Osteoblast (primary cell): ENCODE measurements at regions not wholly inside any gene's neighbourhood (a gene's known extent, or its start where the extent isn't known, plus 50 kb on each side); places are given as distances from the start of the nearest gene placed in this dataset.

Experiments used
- DNase-seq: peaks from one replicate; pipeline ENCODE4 v3.0.0; 2011; ENCODE audit warnings: low spot score, mixed read lengths; ENCODE audit not compliant: insufficient read length; ENCODE audit errors: missing footprints
- H2AFZ ChIP-seq: 2 replicates; pipeline ENCODE4 v1.6.0; 2011; ENCODE audit warnings: mild to moderate bottlenecking, low read length
- H3K27ac ChIP-seq: 2 replicates; pipeline ENCODE4 v1.5.1; 2011; ENCODE audit warnings: mild to moderate bottlenecking, low read depth, low read length, moderate library complexity
- H3K27me3 ChIP-seq: 2 replicates; pipeline ENCODE4 v1.6.0; 2012; ENCODE audit warnings: mild to moderate bottlenecking, control low read depth, inconsistent platforms, low read length, moderate library complexity; ENCODE audit not compliant: insufficient read depth
- H3K36me3 ChIP-seq: 2 replicates; pipeline ENCODE4 v1.5.1; 2011; ENCODE audit warnings: mild to moderate bottlenecking, low read length, control low read depth, moderate library complexity; ENCODE audit not compliant: insufficient read depth
- H3K4me1 ChIP-seq: 2 replicates; pipeline ENCODE4 v1.5.1; 2011; ENCODE audit warnings: mild to moderate bottlenecking, low read length, control low read depth, moderate library complexity; ENCODE audit not compliant: insufficient read depth
- H3K4me2 ChIP-seq: 2 replicates; pipeline ENCODE4 v1.6.0; 2011; ENCODE audit warnings: mild to moderate bottlenecking, low read length; ENCODE audit not compliant: insufficient read depth
- H3K4me3 ChIP-seq: fragments of 200-600 bp; sonication (generic); 3 replicates; pipeline ENCODE4 v1.5.1; 2012; ENCODE audit warnings: mild to moderate bottlenecking, low read length, inconsistent platforms; ENCODE audit not compliant: insufficient read depth
- H3K79me2 ChIP-seq: 2 replicates; pipeline ENCODE4 v1.6.0; 2012; ENCODE audit warnings: mild to moderate bottlenecking, low read length, control low read depth, inconsistent platforms; ENCODE audit not compliant: insufficient read depth
- H3K9me3 ChIP-seq: 2 replicates; pipeline ENCODE4 v1.5.1; 2011; ENCODE audit warnings: low read depth, low read length, control low read depth
- H4K20me1 ChIP-seq: 2 replicates; pipeline ENCODE4 v1.6.0; 2012; ENCODE audit warnings: mild to moderate bottlenecking, low read length, control low read depth; ENCODE audit not compliant: insufficient read depth
- CTCF ChIP-seq: IDR thresholded peaks from 2 replicates; pipeline ENCODE4 v1.5.1; 2011; ENCODE audit warnings: mild to moderate bottlenecking, low read depth, low read length, moderate library complexity; ENCODE audit errors: extremely low read depth

DNA sequence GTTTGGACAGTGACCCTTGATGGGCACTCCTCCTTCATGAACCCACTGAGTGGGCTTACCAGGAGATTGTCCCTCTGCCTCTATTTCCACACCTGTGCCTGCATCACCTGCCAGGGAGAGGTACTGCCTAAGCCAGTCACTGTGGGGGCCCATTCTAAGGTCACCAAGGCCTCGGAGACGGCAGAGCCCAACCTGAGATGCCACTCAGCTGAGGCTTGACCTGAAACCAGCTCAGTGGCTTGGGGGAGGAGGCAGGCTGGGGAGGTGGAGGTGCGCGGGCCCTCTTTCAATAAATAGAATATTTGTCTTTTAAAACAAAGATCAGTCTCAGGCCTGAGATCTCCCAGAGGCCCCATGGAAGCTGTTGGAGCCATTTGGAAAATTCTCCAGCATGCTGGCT lies 84.5 kb downstream of the DHCR7 start:
- no peaks in the 10 kb centered on the region for H3K79me2 ChIP-seq
- no peak overlapping the region for H3K4me3 ChIP-seq

GRCh38 chr11:71358963-71359567 lies 89.1 kb downstream of the DHCR7 start:
- peak; percentile 49 for DNase-seq
- Histone ChIP-seq H3K79me2 (no peaks in the 10 kb centered on the region), H3K27ac (no peak overlapping the region), H3K9me3 (no peaks in the 10 kb centered on the region), H4K20me1 (no peaks in the 10 kb centered on the region), H2AFZ (no peak overlapping the region), H3K4me2 (no peak overlapping the region), H3K4me3 (no peak overlapping the region), H3K36me3 (no peaks in the 10 kb centered on the region), H3K27me3 (peaks cover 9% of the 10 kb centered on the region), H3K4me1 (peaks cover 3% of the 10 kb centered on the region)
- TF ChIP-seq CTCF: no peak

More for the DNA sequence above, 84.5 kb downstream of the DHCR7 start:
- Histone ChIP-seq H3K4me2 (no peak overlapping the region), H4K20me1 (no peaks in the 10 kb centered on the region), H3K27ac (no peak overlapping the region), H3K9me3 (no peaks in the 10 kb centered on the region), H3K4me1 (no peaks in the 10 kb centered on the region), H3K36me3 (no peaks in the 10 kb centered on the region), H3K27me3 (peaks cover 2% of the 10 kb centered on the region), H2AFZ (no peak overlapping the region)
- DNase-seq: no peak
- no peak for TF ChIP-seq CTCF

GRCh38 chr11:71358122-71358728 lies 90.0 kb downstream of the DHCR7 start:
- Histone ChIP-seq H3K4me2 (no peak overlapping the region), H3K27me3 (peaks cover 10% of the 10 kb centered on the region), H3K4me1 (peaks cover 3% of the 10 kb centered on the region), H2AFZ (no peak overlapping the region), H3K36me3 (no peaks in the 10 kb centered on the region), H3K4me3 (no peak overlapping the region), H3K27ac (no peak overlapping the region), H4K20me1 (no peaks in the 10 kb centered on the region), H3K9me3 (no peaks in the 10 kb centered on the region), H3K79me2 (no peaks in the 10 kb centered on the region)
- peak; percentile 42 for DNase-seq
- no peak for TF ChIP-seq CTCF

- H3K4me2 ChIP-seq: no peak overlapping the region
- H3K27me3 ChIP-seq: peaks cover 17% of the 10 kb centered on the region
- peaks cover 3% of the 10 kb centered on the region for H3K4me1 ChIP-seq
- no peaks in the 10 kb centered on the region for H3K36me3 ChIP-seq
- H4K20me1 ChIP-seq: no peaks in the 10 kb centered on the region
- no peak overlapping the region for H3K4me3 ChIP-seq
- DNase-seq: no peak
- H3K9me3 ChIP-seq: no peaks in the 10 kb centered on the region
- no peak for TF ChIP-seq CTCF
- H2AFZ ChIP-seq: no peak overlapping the region
- H3K79me2 ChIP-seq: no peaks in the 10 kb centered on the region
- H3K27ac ChIP-seq: no peak overlapping the region
Observed at GRCh38 chr11:71357414-71357813, 90.8 kb downstream of the DHCR7 start.
